ENCODE measurements at regions not wholly inside any gene's neighbourhood (a gene's known extent, or its start where the extent isn't known, plus 50 kb on each side); places are given as distances from the start of the nearest gene placed in this dataset.
"Not testable (repeated sequence)": the region's sequence is repeated elsewhere in the genome, so short reads cannot be mapped to it uniquely, and the experiment has no call there.

GRCh38 chr4:114249561-114249960 is 270.1 kb upstream of the ARSJ start:
- DNase-seq (ENCODE audit: low spot score), result no peak

- no peak for DNase-seq (ENCODE audit: low spot score)
These were observed 270.5 kb upstream of the ARSJ start for GRCh38 chr4:114249976-114250375.

- DNase-seq (ENCODE audit: low spot score), result no peak
These were observed 271.0 kb upstream of the ARSJ start for GRCh38 chr4:114250439-114250891.

GRCh38 chr4:114251020-114251419 is 271.6 kb upstream of the ARSJ start:
- no peak for DNase-seq (ENCODE audit: low spot score)

GRCh38 chr4:114252499-114252898 is 273.1 kb upstream of the ARSJ start:
- DNase-seq (ENCODE audit: low spot score), result no peak

- no peak for DNase-seq (ENCODE audit: low spot score)
These were observed 278.1 kb upstream of the ARSJ start for GRCh38 chr4:114257501-114257900.

GRCh38 chr4:114262421-114262820 is 283.0 kb upstream of the ARSJ start:
- DNase-seq (ENCODE audit: low spot score), result not testable (repeated sequence)

- no peak for DNase-seq (ENCODE audit: low spot score)
These were observed 283.8 kb upstream of the ARSJ start for GRCh38 chr4:114263233-114263632.

GRCh38 chr4:114264452-114264851 is 285.0 kb upstream of the ARSJ start:
- no peak for DNase-seq (ENCODE audit: low spot score)

GRCh38 chr4:114264877-114265291 is 285.4 kb upstream of the ARSJ start:
- no peak for DNase-seq (ENCODE audit: low spot score)

- no peak for DNase-seq (ENCODE audit: low spot score)
These were observed 285.9 kb upstream of the ARSJ start for GRCh38 chr4:114265342-114265741.

- DNase-seq (ENCODE audit: low spot score), result no peak
These were observed 288.5 kb upstream of the ARSJ start for GRCh38 chr4:114267976-114268375.

GRCh38 chr4:114271031-114271430 is 291.6 kb upstream of the ARSJ start:
- no peak for DNase-seq (ENCODE audit: low spot score)

GRCh38 chr4:114272226-114272625 is 292.8 kb upstream of the ARSJ start:
- no peak for DNase-seq (ENCODE audit: low spot score)

GRCh38 chr4:114273238-114273637 is 293.8 kb upstream of the ARSJ start:
- DNase-seq (ENCODE audit: low spot score), result no peak

GRCh38 chr4:114277690-114278089 is 298.2 kb upstream of the ARSJ start:
- DNase-seq (ENCODE audit: low spot score), result no peak

GRCh38 chr4:114279066-114279465 is 299.6 kb upstream of the ARSJ start:
- DNase-seq (ENCODE audit: low spot score), result no peak

- DNase-seq (ENCODE audit: low spot score), result no peak
These were observed 300.3 kb upstream of the ARSJ start for GRCh38 chr4:114279711-114280110.

GRCh38 chr4:114280645-114281044 is 301.2 kb upstream of the ARSJ start:
- no peak for DNase-seq (ENCODE audit: low spot score)

GRCh38 chr4:114281164-114281960 is 301.9 kb upstream of the ARSJ start:
- DNase-seq (ENCODE audit: low spot score), result no peak

GRCh38 chr4:114282937-114283336 is 303.5 kb upstream of the ARSJ start:
- DNase-seq (ENCODE audit: low spot score), result peak; percentile 39

- DNase-seq (ENCODE audit: low spot score), result no peak
These were observed 305.2 kb upstream of the ARSJ start for GRCh38 chr4:114284629-114285028.

- no peak for DNase-seq (ENCODE audit: low spot score)
These were observed 306.9 kb upstream of the ARSJ start for GRCh38 chr4:114286262-114286810.

All from NAMALWA (cell line).